ENCODE measurements at regions not wholly inside any gene's neighbourhood (a gene's known extent, or its start where the extent isn't known, plus 50 kb on each side); places are given as distances from the start of the nearest gene placed in this dataset.

- TF ChIP-seq, protein P1, sequence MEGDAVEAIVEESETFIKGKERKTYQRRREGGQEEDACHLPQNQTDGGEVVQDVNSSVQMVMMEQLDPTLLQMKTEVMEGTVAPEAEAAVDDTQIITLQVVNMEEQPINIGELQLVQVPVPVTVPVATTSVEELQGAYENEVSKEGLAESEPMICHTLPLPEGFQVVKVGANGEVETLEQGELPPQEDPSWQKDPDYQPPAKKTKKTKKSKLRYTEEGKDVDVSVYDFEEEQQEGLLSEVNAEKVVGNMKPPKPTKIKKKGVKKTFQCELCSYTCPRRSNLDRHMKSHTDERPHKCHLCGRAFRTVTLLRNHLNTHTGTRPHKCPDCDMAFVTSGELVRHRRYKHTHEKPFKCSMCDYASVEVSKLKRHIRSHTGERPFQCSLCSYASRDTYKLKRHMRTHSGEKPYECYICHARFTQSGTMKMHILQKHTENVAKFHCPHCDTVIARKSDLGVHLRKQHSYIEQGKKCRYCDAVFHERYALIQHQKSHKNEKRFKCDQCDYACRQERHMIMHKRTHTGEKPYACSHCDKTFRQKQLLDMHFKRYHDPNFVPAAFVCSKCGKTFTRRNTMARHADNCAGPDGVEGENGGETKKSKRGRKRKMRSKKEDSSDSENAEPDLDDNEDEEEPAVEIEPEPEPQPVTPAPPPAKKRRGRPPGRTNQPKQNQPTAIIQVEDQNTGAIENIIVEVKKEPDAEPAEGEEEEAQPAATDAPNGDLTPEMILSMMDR (IDR thresholded peaks at IDR 0.05): no peak
- TF ChIP-seq POLR2AphosphoS5 (IDR thresholded peaks at IDR 0.05): no peak
- no peak for TF ChIP-seq EP300 (IDR thresholded peaks at IDR 0.05)
- TF ChIP-seq POLR2A (IDR thresholded peaks at IDR 0.05): no peak
- Histone ChIP-seq H3K4me1 (no peaks in the 10 kb centered on the region), H3K9me3 (no peaks in the 10 kb centered on the region), H3K27ac (no peak overlapping the region), H3K36me3 (no peaks in the 10 kb centered on the region), H3K27me3 (no peaks in the 10 kb centered on the region), H3K4me3 (no peak overlapping the region)
- ATAC-seq (ENCODE audit: low FRiP score in 2 of 2) (no peak), DNase-seq (no peak)
- 50 to 65% methylated on average over 1 of the region's 1 CpG for WGBS, 2 donors
These were observed 239.2 kb upstream of the FKBP1C start for GRCh38 chr6:62971976-62972658.

DNA sequence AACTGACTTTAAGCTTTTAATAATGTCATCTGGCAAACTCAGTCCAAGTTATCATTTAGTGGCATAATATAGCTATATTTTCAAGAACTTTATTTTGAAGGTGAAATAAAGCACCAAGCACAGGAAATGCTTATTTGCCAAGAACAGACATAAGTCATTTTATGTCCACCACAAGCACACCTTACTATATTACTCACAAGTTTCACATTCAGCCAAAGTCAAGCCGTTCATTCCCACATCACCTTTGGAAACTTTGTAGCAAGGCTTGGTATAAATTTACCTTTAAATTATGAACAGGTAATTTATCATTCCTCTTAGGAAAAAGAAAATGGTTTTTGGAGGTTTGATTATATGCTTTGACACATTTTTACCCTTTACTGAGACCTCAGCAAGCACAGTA is 236.8 kb upstream of the FKBP1C start:
- Histone ChIP-seq H3K27me3 (no peaks in the 10 kb centered on the region), H3K27ac (no peak overlapping the region), H3K4me3 (no peak overlapping the region), H3K36me3 (no peaks in the 10 kb centered on the region), H3K4me1 (no peaks in the 10 kb centered on the region), H3K9me3 (no peaks in the 10 kb centered on the region)
- 87 to 88% methylated on average over 1 of the region's 1 CpG for WGBS, 2 donors
- no peak for DNase-seq
- ATAC-seq (ENCODE audit: low FRiP score in 2 of 2): no peak
- TF ChIP-seq, protein P1 (IDR thresholded peaks at IDR 0.05): no peak
- TF ChIP-seq POLR2AphosphoS5 (IDR thresholded peaks at IDR 0.05): no peak
- TF ChIP-seq POLR2A (IDR thresholded peaks at IDR 0.05): no peak
- TF ChIP-seq EP300 (IDR thresholded peaks at IDR 0.05): no peak

GRCh38 chr6:62976566-62976965 is 234.7 kb upstream of the FKBP1C start:
- Histone ChIP-seq H3K4me3 (no peak overlapping the region), H3K9me3 (no peaks in the 10 kb centered on the region), H3K36me3 (no peaks in the 10 kb centered on the region), H3K27ac (no peak overlapping the region), H3K27me3 (no peaks in the 10 kb centered on the region), H3K4me1 (no peaks in the 10 kb centered on the region)
- ATAC-seq (ENCODE audit: low FRiP score in 2 of 2) (no peak), DNase-seq (no peak)
- no peak for TF ChIP-seq EP300 (IDR thresholded peaks at IDR 0.05)
- TF ChIP-seq POLR2AphosphoS5 (IDR thresholded peaks at IDR 0.05): no peak
- TF ChIP-seq, protein P1 (IDR thresholded peaks at IDR 0.05): no peak
- TF ChIP-seq POLR2A (IDR thresholded peaks at IDR 0.05): no peak

GRCh38 chr6:62978920-62979319 is 232.3 kb upstream of the FKBP1C start:
- TF ChIP-seq EP300 (IDR thresholded peaks at IDR 0.05) (no peak), POLR2A (IDR thresholded peaks at IDR 0.05) (no peak), POLR2AphosphoS5 (IDR thresholded peaks at IDR 0.05) (no peak)
- TF ChIP-seq, protein P1 (IDR thresholded peaks at IDR 0.05): no peak
- 84 to 88% methylated on average over 2 of the region's 2 CpGs for WGBS, 2 donors
- DNase-seq: no peak
- Histone ChIP-seq H3K27ac (no peak overlapping the region), H3K9me3 (no peaks in the 10 kb centered on the region), H3K27me3 (no peaks in the 10 kb centered on the region), H3K36me3 (no peaks in the 10 kb centered on the region), H3K4me3 (no peak overlapping the region), H3K4me1 (no peaks in the 10 kb centered on the region)
- ATAC-seq (ENCODE audit: low FRiP score in 2 of 2): no peak

DNA sequence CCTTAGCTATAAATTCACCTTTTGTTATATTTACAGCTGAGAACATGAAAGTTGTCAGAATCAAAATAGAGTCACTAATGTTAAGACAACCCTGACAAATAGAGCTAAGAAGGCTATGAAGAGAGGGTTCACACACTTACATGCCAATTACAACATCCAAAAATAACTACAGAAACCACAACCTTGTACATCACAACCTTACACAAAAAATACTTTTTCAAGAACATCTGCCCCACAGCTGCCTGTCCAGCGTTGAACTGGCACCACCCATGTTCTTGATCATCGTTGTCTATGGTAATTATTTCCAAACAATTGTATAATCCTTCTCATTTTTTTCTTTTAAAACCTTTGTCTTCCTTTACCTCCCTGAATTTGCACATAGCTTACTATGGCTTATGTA is 231.2 kb upstream of the FKBP1C start:
- ATAC-seq (ENCODE audit: low FRiP score in 2 of 2) (no peak), DNase-seq (no peak)
- H3K4me1 ChIP-seq: no peaks in the 10 kb centered on the region
- no peak for TF ChIP-seq EP300 (IDR thresholded peaks at IDR 0.05)
- TF ChIP-seq, protein P1 (IDR thresholded peaks at IDR 0.05): no peak
- no peak for TF ChIP-seq POLR2A (IDR thresholded peaks at IDR 0.05)
- no peak for TF ChIP-seq POLR2AphosphoS5 (IDR thresholded peaks at IDR 0.05)
- H3K9me3 ChIP-seq: no peaks in the 10 kb centered on the region
- 54 to 74% methylated on average over 2 of the region's 2 CpGs for WGBS, 2 donors
- H3K4me3 ChIP-seq: no peak overlapping the region
- H3K27me3 ChIP-seq: no peaks in the 10 kb centered on the region
- no peaks in the 10 kb centered on the region for H3K36me3 ChIP-seq
- H3K27ac ChIP-seq: no peak overlapping the region
